GM12878 (cell line): ENCODE measurements at regions not wholly inside any gene's neighbourhood (a gene's known extent, or its start where the extent isn't known, plus 50 kb on each side); places are given as distances from the start of the nearest gene placed in this dataset.

Experiments used
- ATAC-seq: fragments of 200-7000 bp; cut with Tn5 transposase; 3 replicates; pipeline ENCODE4 v1.9.1; 2020; ENCODE audit warnings: mild to moderate bottlenecking, moderate library complexity
- BruUV-seq: library from RNA; stranded (reverse); fragments of 400-500 nt; replicated peaks from 2 replicates; lab custom pipeline; 2021; lab: Mats Ljungman, UMichigan
- CTCF ChIA-PET: fragments of 300-600 bp; sonication (Branson Sonifier 250); formaldehyde crosslinking; extraction: SDS; loops from one replicate; lab custom pipeline; 2021; ENCODE audit warnings: inconsistent platforms; lab: Yijun Ruan, JAX
- POLR2A ChIA-PET: fragments of 350-600 bp; formaldehyde crosslinking; extraction: SDS; loops from one replicate; lab custom pipeline; 2021; ENCODE audit warnings: inconsistent platforms; lab: Charles Lee
- RAD21 ChIA-PET: fragments of 300-600 bp; sonication (Branson Sonifier 250); formaldehyde crosslinking; loops from one replicate; lab custom pipeline; 2023; ENCODE audit warnings: antibody characterized with exemption; ENCODE audit not compliant: unreplicated experiment; lab: Charles Lee
- SMC1A ChIA-PET: fragments of 300-600 bp; sonication (Branson Sonifier 250); formaldehyde crosslinking; loops from one replicate; lab custom pipeline; 2023; ENCODE audit not compliant: unreplicated experiment, uncharacterized antibody; lab: Charles Lee
- DNase-seq: peaks from one replicate; pipeline ENCODE4 v3.0.0-alpha.2; 2011; ENCODE audit warnings: low read depth, low spot score
- FAIRE-seq: peaks from 3 replicates; lab custom pipeline; 2011; peaks lifted over from hg19 to GRCh38; lab: Jason Lieb, UNC
- H2AFZ ChIP-seq: 2 replicates; pipeline ENCODE4 v1.6.0; 2011; ENCODE audit warnings: low read depth, low read length, control low read depth; ENCODE audit not compliant: control insufficient read depth
- H3K27ac ChIP-seq: 2 replicates; pipeline ENCODE4 v1.5.1; 2011; ENCODE audit warnings: control low read depth; ENCODE audit not compliant: control insufficient read depth, insufficient read depth
- H3K27me3 ChIP-seq, 2 experiments: replicated peaks in 1 of 2; 2 replicates each; pipeline versions ENCODE4 v1.6.0 to v1.6.1; 2011; ENCODE audit warnings: low read length in 1 of 2; ENCODE audit not compliant: control insufficient read depth in 2 of 2, insufficient read depth in 2 of 2
- H3K36me3 ChIP-seq, 2 experiments: 2 replicates each; pipeline ENCODE4 v1.5.1; 2011; ENCODE audit warnings: low read length in 1 of 2; ENCODE audit not compliant: control insufficient read depth in 2 of 2, insufficient read depth in 2 of 2
- H3K4me1 ChIP-seq: 2 replicates; pipeline ENCODE4 v1.6.1; 2011; ENCODE audit warnings: mild to moderate bottlenecking, low read length, moderate library complexity, mixed read lengths; ENCODE audit not compliant: control insufficient read depth, insufficient read depth
- H3K4me2 ChIP-seq: 2 replicates; pipeline ENCODE4 v1.6.0; 2011; ENCODE audit warnings: control low read depth; ENCODE audit not compliant: control insufficient read depth, insufficient read depth
- H3K4me3 ChIP-seq: fragments of 200-600 bp; sonication (generic); 2 replicates; pipeline ENCODE4 v1.5.1; 2016
- H3K79me2 ChIP-seq: 2 replicates; pipeline ENCODE4 v1.6.0; 2011; ENCODE audit warnings: low read length; ENCODE audit not compliant: control insufficient read depth, insufficient read depth
- H3K9ac ChIP-seq: 2 replicates; pipeline ENCODE4 v1.8.0; 2011; ENCODE audit warnings: low read length, control low read depth, mixed read lengths; ENCODE audit not compliant: control insufficient read depth, insufficient read depth
- H3K9me3 ChIP-seq: replicated peaks from 3 replicates; pipeline ENCODE4 v1.5.1; 2011; ENCODE audit warnings: mild to moderate bottlenecking, low read length; ENCODE audit not compliant: control insufficient read depth, insufficient read depth
- H4K20me1 ChIP-seq: 2 replicates; pipeline ENCODE4 v1.6.0; 2011; ENCODE audit not compliant: control insufficient read depth, insufficient read depth
- CEBPB ChIP-seq, 2 experiments: fragments of 150-350 bp in 1 of 2; IDR thresholded peaks; 2 replicates each; pipeline ENCODE4 v1.6.1; 2012 to 2014; ENCODE audit warnings: low read depth in 2 of 2, low read length in 2 of 2, borderline replicate concordance in 1 of 2, inconsistent platforms in 1 of 2
- IRF3 ChIP-seq: fragments of 450-650 bp; IDR thresholded peaks from 2 replicates; pipeline ENCODE4 v1.6.1; 2014; ENCODE audit warnings: mild to moderate bottlenecking
- JUNB ChIP-seq: IDR thresholded peaks from 2 replicates; pipeline ENCODE4 v1.6.1; 2016; ENCODE audit warnings: antibody characterized with exemption, mild to moderate bottlenecking
- MEF2B ChIP-seq: fragments of 450-650 bp; IDR thresholded peaks from 2 replicates; pipeline ENCODE4 v1.6.1; 2018; ENCODE audit warnings: mild to moderate bottlenecking, moderate library complexity; ENCODE audit not compliant: partially characterized antibody, poor library complexity, severe bottlenecking
- NFYA ChIP-seq: IDR thresholded peaks from 2 replicates; pipeline ENCODE4 v1.6.1; 2011; ENCODE audit warnings: low read depth, mild to moderate bottlenecking, low read length, improper control_type of control experiment, borderline replicate concordance
- NFYB ChIP-seq: IDR thresholded peaks from 2 replicates; pipeline ENCODE4 v1.6.1; 2011; ENCODE audit warnings: low read depth, mild to moderate bottlenecking, low read length, improper control_type of control experiment, moderate library complexity; ENCODE audit not compliant: insufficient read depth
- PAX5 ChIP-seq: IDR thresholded peaks from 2 replicates; pipeline ENCODE4 v1.6.1; 2011; ENCODE audit warnings: low read depth, low read length, borderline replicate concordance
- POLR2AphosphoS5 ChIP-seq: IDR thresholded peaks from 2 replicates; pipeline ENCODE4 v1.6.1; 2011; ENCODE audit warnings: mild to moderate bottlenecking, low read length, inconsistent platforms
- SIX5 ChIP-seq: IDR thresholded peaks from 2 replicates; pipeline ENCODE4 v1.6.1; 2011; ENCODE audit warnings: mild to moderate bottlenecking, low read depth, low read length, moderate library complexity; ENCODE audit not compliant: severe bottlenecking
- in situ Hi-C: fragments of 300-500 bp; cut with MboI; formaldehyde crosslinking; loops from 9 replicates; pipeline ENCODE4 v1.14.3; 2018; ENCODE audit warnings: mixed read lengths
- intact Hi-C: fragments of 100-400 bp; cut with micrococcal nuclease; formaldehyde crosslinking; loops from one replicate; pipeline ENCODE4 v1.14.2; 2022; ENCODE audit not compliant: unreplicated experiment
- TF ChIP-seq, protein P1 (sequence below): IDR thresholded peaks from 2 replicates; pipeline ENCODE4 v1.6.1; 2011; ENCODE audit warnings: mild to moderate bottlenecking, low read depth, low read length, moderate library complexity; ENCODE audit not compliant: insufficient replicate concordance
- TF ChIP-seq, protein P2 (sequence below): fragments of 450-650 bp; IDR thresholded peaks from 2 replicates; pipeline ENCODE4 v1.6.1; 2017; ENCODE audit warnings: mild to moderate bottlenecking, moderate library complexity
- TF ChIP-seq, protein P3 (sequence below): IDR thresholded peaks from 2 replicates; pipeline ENCODE4 v1.6.1; 2011; ENCODE audit warnings: borderline replicate concordance, low read depth, mild to moderate bottlenecking, moderate library complexity, low read length; ENCODE audit not compliant: insufficient read depth, poor library complexity, severe bottlenecking

GRCh38 chr6:167229586-167229985 lies 61.5 kb upstream of the UNC93A start (continued):
- TF ChIP-seq, protein P1, sequence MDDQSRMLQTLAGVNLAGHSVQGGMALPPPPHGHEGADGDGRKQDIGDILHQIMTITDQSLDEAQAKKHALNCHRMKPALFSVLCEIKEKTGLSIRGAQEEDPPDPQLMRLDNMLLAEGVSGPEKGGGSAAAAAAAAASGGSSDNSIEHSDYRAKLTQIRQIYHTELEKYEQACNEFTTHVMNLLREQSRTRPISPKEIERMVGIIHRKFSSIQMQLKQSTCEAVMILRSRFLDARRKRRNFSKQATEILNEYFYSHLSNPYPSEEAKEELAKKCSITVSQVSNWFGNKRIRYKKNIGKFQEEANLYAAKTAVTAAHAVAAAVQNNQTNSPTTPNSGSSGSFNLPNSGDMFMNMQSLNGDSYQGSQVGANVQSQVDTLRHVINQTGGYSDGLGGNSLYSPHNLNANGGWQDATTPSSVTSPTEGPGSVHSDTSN, result no peak

DNA sequence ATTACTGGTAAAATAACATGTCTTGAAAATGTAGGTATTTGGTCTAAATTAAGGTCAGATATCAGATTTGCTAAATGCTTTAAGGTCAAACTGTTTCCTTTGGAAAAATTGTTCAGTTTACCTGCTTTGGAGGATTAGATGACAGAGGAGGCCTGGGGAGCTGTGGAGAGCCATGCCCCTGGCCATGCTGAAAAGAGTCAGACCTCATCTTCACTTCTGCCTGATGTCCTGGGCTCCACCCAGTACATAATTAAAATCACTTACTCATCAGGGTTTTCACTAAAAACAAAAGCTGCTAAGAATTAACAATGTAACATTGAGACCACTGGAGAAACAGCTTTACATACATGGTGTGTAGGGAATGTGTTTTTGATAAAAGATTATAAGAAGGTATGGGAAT lies 60.8 kb upstream of the UNC93A start:
- peaks cover 3 to 6% of the 10 kb centered on the region in 2 experiments for H3K27me3 ChIP-seq
- no peak overlapping the region for H3K4me2 ChIP-seq
- H4K20me1 ChIP-seq, result no peaks in the 10 kb centered on the region
- H3K4me3 ChIP-seq, result no peak overlapping the region
- ATAC-seq, result no peak
- H2AFZ ChIP-seq, result no peak overlapping the region
- BruUV-seq, result no TSS peak
- SMC1A ChIA-PET, result interaction anchor here (1.2 kb wide), 1 partner anchor 9 kb away, joined by 5 read pairs; no protein-coding TSS in a partner anchor
- intact Hi-C loops (no loop called here), in situ Hi-C loops (no loop called here)
- no peaks in the 10 kb centered on the region for H3K9me3 ChIP-seq
- FAIRE-seq, result no peak
- POLR2A ChIA-PET, result no interaction called here
- H3K36me3 ChIP-seq, result no peaks in the 10 kb centered on the region
- DNase-seq, result no peak
- CTCF ChIA-PET, result no interaction called here
- RAD21 ChIA-PET, result no interaction called here
- H3K4me1 ChIP-seq, result no peaks in the 10 kb centered on the region
- H3K9ac ChIP-seq, result no peak overlapping the region
- H3K79me2 ChIP-seq, result no peaks in the 10 kb centered on the region
- H3K27ac ChIP-seq, result no peak overlapping the region
- TF ChIP-seq, protein P1, result no peak
- TF ChIP-seq IRF3 (no peak), SIX5 (no peak), JUNB (no peak), NFYA (no peak), NFYB (no peak), MEF2B (no peak), PAX5 (no peak), POLR2AphosphoS5 (no peak), CEBPB (IDR thresholded peaks at IDR 0.05; ENCODE audit: borderline replicate concordance in 1 of 2, low read depth in 2 of 2, low read length in 2 of 2) (no peak)
- TF ChIP-seq, protein P2, sequence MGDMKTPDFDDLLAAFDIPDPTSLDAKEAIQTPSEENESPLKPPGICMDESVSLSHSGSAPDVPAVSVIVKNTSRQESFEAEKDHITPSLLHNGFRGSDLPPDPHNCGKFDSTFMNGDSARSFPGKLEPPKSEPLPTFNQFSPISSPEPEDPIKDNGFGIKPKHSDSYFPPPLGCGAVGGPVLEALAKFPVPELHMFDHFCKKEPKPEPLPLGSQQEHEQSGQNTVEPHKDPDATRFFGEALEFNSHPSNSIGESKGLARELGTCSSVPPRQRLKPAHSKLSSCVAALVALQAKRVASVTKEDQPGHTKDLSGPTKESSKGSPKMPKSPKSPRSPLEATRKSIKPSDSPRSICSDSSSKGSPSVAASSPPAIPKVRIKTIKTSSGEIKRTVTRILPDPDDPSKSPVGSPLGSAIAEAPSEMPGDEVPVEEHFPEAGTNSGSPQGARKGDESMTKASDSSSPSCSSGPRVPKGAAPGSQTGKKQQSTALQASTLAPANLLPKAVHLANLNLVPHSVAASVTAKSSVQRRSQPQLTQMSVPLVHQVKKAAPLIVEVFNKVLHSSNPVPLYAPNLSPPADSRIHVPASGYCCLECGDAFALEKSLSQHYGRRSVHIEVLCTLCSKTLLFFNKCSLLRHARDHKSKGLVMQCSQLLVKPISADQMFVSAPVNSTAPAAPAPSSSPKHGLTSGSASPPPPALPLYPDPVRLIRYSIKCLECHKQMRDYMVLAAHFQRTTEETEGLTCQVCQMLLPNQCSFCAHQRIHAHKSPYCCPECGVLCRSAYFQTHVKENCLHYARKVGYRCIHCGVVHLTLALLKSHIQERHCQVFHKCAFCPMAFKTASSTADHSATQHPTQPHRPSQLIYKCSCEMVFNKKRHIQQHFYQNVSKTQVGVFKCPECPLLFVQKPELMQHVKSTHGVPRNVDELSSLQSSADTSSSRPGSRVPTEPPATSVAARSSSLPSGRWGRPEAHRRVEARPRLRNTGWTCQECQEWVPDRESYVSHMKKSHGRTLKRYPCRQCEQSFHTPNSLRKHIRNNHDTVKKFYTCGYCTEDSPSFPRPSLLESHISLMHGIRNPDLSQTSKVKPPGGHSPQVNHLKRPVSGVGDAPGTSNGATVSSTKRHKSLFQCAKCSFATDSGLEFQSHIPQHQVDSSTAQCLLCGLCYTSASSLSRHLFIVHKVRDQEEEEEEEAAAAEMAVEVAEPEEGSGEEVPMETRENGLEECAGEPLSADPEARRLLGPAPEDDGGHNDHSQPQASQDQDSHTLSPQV, result no peak
- TF ChIP-seq, protein P3, sequence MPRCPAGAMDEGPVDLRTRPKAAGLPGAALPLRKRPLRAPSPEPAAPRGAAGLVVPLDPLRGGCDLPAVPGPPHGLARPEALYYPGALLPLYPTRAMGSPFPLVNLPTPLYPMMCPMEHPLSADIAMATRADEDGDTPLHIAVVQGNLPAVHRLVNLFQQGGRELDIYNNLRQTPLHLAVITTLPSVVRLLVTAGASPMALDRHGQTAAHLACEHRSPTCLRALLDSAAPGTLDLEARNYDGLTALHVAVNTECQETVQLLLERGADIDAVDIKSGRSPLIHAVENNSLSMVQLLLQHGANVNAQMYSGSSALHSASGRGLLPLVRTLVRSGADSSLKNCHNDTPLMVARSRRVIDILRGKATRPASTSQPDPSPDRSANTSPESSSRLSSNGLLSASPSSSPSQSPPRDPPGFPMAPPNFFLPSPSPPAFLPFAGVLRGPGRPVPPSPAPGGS, result no peak
